COLO668 (cell line): ENCODE measurements at regions not wholly inside any gene's neighbourhood (a gene's known extent, or its start where the extent isn't known, plus 50 kb on each side); places are given as distances from the start of the nearest gene placed in this dataset.
"Not testable (repeated sequence)": the region's sequence is repeated elsewhere in the genome, so short reads cannot be mapped to it uniquely, and the experiment has no call there.

Source experiments
- DNase-seq: peaks from one replicate; lab custom pipeline; 2025; ENCODE audit not compliant: unreplicated experiment; lab: John Stamatoyannopoulos, UW

DNA sequence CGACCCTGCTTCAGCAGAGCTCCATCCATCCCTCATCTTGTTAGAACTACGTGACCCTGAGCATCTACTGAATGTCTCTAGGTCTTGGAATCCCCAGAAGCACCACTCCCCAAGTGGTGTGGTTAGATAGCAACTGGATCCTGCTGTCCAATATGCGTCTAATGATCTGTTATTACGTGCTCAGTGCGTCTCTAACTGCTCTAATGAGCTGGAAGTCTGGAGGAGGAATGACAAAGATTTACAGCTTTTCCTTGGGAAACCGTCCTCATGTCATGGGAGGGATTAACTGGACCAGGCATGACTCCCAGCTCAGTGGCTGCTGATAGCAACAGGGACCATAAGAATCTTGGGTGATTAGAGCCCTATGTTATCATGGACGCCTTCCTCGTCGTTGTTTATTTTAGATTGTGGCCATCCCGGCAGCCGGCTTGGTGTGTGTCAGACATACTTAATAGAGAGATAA, 150.9 kb downstream of the HS3ST3B1 start:
- DNase-seq = no peak

DNA sequence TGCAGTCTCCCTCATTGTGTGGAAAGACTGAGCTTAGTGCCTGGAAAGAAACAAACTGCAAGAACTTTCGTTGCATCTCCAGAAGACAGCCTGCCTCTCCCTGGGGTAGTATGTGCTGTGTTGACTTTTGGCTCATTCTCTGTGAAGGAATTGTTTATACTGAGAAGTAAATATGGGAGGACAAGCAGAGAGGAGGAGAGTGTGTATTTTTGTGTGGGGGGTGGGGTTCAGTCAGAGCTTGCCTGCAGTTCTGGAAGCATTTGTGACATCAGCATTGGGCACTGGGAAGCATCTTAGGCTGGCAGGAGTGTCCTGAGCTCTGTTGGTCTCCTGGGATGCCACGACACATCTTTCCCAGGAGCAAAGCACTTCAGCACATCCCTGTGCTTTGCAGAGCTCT, 147.9 kb downstream of the HS3ST3B1 start:
- no peak for DNase-seq

DNA sequence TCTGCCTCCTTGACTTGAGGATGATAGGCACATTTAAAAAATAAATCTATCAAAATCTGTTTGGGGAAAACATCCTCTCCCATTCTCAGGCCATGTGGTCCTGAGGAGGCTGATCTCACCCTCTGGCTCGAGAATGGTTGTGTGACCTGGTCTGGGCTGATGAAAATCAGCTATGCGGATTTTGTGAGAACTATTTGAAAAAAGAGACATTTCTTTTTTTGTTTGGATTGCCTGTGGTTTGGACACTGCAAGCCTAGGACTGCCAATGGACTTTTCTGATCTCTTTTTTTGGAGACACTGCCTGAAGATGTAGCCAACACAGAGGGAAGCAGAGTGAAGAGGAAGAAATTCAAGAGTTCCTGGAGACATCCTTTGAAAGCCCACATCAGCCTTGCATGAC, 145.9 kb downstream of the HS3ST3B1 start:
- DNase-seq = no peak

DNA sequence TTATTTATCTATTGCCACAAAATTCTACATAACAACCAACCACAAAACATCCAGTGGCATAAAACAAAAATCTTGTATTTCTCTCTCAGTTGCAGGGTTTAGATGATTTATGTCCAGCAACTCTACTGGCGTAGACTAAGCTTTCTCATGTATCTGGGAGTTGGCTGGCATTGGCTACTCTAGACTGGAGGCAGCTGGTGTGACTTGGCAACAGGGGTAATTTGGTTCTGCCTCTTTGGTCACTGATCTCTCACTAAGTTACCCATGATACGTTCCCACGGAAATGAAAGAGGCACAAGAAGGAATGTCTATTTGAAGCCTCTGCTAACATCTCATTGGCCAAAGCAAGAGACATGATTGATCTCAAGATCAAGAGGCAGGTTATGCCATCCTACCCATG, 144.0 kb downstream of the HS3ST3B1 start:
- no peak for DNase-seq

DNA sequence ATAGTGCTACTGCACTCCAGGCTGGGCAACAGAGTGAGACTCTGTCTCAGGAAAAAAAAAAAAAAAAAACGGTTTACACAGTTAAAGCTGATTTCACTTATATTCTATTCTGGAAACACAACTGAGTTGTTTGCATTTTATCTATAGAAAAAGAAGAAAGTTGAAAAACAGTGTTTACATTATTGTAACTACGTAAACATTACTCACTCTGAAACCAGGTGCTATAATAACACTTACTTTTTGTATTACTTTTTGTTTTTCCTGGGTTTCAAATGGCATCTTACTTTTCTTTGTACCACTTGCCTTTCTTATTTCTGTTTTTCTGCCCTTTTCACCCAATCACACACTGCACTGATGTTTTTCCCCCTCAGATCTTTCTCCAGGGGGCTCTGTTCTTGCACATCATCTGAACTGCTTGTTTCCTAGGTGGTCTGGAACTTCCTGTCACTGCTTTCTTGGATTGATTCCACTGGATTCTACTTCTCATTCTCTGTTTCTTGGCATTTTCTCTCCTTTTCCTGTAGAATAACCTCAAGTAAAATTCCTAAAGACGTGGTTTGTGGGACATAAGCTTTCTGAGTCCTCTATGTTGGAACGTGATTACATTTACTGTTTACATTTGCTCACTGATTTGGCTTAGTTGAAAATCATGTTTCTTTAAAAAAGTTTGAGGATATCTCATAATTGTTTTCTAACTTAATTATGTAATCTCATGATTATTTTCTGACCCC, 142.1 kb downstream of the HS3ST3B1 start:
- no peak for DNase-seq

DNA sequence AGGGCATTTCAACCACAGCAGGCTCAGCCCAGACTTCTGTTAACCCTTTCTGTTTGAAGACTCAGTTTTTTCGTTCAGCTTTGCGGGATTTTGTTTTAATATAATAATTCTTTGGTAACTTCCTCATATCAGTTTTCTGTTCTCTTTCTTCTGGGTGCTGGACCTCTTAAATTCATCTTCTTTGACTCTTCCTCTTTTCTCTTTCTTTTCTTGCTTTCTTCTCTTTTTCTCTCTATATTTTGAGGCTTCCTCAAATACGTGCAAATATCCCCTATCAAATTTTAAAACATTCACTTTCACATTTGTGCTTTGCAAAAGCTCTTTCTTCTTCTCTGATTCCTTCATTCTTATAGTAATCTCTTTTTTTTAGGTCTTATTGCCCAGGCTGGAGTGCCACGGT, 136.3 kb downstream of the HS3ST3B1 start:
- DNase-seq = no peak

DNA sequence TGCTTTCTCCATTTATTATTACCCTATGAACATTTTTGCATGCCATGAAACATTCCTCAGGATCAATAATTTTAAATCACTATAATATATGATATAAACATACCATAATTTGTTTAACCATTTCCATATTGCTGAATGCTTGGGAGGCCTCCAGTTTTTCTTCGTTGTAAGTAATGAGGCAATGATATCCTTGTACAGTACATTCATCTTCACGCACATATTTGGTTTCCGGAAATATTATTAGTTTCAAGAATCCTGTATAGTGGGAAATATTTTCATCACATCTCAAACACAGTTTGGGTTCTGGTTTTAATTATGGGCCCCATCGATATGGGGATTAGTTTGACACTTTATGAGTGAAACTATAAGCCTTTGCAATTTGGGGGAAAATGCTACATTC, 135.4 kb downstream of the HS3ST3B1 start:
- no peak for DNase-seq

DNA sequence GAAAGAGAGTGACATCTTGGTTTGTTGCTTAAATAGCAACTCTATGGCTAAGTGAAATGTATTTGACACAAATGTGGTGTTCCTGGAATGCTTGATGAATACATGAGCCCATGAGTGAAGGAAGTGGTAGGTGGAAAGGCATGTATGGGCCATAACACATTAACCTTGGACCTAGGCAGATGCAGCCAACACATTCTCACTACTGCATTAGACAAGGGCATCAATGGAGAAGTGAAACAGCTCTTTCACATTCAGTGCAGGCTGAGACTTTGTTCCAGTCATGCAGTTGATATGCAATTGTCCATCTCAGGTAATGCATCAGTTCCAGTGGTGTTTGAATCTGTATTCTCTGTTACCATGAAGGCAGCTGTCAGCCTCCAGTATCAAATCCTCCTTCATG, 133.6 kb downstream of the HS3ST3B1 start:
- no peak for DNase-seq

DNA sequence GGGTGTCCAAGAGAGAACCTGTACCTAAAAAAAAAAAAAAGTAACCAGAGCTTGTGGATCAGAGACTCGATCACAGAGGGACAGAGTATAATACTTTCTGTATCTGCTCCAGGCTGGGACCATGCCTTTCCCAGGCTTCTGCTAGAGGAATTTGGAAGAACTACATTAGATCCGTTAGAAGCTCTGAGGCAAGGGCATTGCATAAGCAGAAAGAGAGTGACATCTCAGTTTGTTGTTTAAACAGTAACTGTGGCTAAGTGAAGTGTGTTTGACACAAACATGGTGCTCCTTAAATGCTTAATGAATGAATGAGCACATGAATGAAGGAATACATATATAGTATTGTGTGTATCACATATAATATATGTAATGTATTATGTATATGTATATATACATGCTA, 131.2 kb downstream of the HS3ST3B1 start:
- no peak for DNase-seq

DNA sequence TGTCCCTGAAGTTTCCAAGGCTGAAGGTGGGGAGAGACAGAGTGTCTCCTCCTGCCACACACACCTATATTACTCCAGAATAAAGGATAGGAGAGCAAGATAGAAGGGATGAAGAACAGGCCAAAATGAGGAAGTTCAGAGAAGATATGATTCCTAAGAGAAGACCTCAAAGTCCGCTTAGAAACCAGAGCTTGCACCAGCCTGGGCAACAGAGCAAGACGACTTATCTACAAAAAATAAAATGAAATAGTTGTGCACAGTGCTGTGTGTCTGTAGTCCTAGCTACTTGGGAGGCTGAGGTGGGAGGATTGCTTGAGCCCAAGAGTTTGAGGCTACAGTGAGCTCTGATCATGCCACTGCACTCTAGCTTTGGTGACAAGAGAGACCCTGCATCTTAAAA, 128.2 kb downstream of the HS3ST3B1 start:
- no peak for DNase-seq

DNA sequence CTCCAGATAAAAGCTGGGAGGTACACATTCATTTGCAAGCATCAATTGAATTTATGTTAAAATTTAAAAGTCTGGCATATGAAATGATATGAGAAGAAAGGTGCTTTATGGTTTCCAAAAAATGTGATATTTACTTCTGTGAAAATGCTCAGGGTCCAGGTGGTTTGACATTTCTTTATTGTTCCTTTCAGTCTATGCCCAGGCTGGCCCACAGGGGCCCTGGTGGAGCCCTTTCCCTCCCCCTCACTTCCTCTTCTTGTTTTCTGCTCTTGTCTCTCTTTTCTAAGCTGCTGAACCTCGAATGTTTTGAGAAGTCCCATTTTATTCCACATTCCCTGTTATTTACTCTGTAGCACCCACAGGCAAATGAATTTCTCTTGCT, 127.8 kb downstream of the HS3ST3B1 start:
- DNase-seq = no peak

DNA sequence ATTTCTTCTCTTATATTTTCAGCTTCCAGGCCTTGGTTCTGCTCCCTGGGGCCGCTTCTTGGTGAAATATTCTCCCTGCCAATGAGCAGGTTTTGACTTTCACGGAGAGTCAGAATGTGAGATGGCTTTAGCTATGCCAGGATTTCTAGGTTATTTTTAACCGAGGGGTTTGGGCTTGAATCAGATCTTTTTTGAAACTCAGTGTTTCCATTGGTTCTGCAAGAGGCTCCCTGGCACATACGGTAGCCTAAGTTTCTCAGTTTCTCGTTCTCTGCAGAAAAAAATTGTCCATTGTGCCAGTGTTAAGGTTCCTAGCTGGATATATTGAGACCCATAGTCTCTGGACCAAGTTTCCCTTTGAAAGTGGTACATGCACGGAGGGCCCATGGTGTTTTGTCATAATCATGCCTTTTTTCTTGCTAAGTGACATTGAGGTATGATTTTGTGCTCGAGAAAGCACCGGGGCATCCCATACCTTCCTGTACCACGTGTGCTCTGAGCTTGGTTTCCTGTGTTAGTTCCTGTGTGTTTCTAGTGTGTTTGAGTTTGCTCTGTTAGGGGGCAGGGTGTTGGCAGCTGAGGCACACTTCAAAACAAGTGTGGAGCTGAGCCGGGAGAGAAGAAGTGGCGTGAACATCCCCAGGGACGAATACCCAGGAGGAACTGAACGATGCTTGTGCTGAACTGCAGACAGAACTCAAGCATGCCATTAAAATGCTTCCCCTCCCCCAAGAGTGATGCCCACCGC, 127.2 kb downstream of the HS3ST3B1 start:
- no peak for DNase-seq

DNA sequence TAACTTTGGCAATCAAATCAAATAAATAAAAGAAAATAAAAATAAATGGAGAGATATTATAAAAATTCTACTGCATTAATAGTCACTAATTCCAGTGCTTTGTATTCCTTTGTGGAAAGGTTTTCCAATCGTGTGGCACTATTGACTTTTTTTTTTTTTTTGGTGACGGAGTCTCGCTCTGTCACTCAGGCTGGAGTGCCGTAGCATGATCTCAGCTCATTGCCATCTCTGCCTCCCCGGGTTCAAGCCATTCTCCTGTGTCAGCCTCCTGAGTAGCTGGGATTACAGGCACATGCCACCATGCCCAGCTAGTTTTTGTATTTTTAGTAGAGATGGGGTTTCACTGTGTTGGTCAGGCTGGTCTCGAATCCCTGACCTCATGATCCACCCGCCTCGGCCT, 122.3 kb downstream of the HS3ST3B1 start:
- not testable (repeated sequence) for DNase-seq

DNA sequence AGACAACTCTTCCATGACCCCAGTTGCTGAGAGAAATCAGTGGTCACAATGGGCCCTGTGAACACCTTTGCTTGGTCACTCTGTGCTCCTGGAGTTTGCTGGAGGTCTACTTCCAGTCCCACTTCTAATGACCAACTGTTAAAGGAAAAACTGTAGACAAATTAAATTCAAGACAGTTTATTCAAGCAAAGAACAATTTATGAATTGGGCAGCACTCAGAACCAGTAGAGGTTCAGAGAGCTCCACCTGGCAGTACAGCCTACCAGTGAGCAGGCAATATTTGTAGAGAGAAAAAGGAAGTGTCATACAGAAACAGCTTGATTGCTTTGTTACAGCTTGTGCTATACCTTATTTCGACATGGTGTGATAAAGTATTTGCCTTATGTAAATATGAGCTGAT, 116.5 kb downstream of the HS3ST3B1 start:
- DNase-seq = no peak

DNA sequence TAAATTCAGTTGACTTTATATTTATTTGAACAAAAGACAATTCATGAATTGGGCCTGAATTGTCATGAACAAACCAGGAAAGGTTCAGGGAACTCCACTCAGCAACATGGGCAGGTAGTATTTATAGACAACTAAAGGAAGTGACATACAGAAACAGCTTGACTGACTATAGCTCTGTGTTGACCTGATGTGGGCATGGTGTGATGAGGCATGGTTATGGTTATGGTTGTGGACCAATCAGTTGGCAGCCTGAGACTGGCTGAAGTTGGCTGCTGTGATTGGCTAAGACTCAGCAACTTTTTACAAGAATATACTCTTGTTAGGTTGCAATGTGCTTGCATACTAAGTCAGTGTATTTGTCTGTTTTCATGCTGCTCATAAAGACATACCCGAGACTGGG, 108.4 kb downstream of the HS3ST3B1 start:
- DNase-seq = no peak

DNA sequence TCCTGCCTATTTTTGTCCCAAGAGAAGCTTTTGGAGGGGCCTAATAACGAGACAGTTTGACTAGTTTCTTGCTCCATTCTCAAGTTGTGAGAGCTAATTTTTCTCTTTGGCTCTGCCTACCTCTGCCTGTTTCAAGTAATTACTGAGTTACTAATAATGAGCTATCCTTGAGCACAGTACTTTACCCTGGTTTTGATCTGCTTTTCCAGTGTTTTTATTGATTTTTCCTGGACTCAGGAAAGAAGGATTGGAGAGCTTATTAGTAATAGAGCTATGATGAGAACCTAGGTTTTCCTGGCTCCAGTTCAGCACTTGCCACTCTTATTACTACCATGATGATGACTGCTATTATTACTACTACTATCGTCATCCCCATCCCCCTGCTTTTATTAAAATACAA, 106.7 kb downstream of the HS3ST3B1 start:
- no peak for DNase-seq

DNA sequence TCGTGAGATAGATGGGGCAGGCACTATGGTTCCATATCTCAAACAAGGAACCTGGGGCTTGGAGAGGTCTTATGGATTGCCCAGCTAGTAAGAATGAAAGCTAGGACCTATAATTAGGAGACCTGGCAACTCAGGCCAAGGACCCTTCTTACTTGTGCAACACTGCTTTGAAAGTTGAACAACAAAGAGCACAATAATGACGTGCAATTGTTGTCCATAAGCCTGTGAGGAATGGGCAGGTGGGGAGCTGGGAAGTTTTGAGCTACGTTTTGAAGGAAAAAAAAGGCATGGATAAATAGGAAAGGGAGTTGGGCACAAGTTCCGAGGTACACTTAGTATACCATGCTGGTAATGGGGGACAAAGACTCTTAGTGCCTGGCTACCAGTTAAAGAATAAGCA, 104.3 kb downstream of the HS3ST3B1 start:
- no peak for DNase-seq
